Keratinocyte (primary cell): ENCODE measurements at regions not wholly inside any gene's neighbourhood (a gene's known extent, or its start where the extent isn't known, plus 50 kb on each side); places are given as distances from the start of the nearest gene placed in this dataset.

Source experiments
- DNase-seq: peaks from one replicate; pipeline ENCODE4 v3.0.0-alpha.2; 2011; ENCODE audit warnings: low read depth, missing footprints, low spot score
- FAIRE-seq: peaks from 2 replicates; lab custom pipeline; 2011; peaks lifted over from hg19 to GRCh38; lab: Jason Lieb, UNC
- H2AFZ ChIP-seq: 2 replicates; pipeline ENCODE4 v1.6.0; 2012; ENCODE audit warnings: low read length, control low read depth, inconsistent platforms; ENCODE audit not compliant: control insufficient read depth
- H3K27ac ChIP-seq: 2 replicates; pipeline ENCODE4 v1.5.1; 2011; ENCODE audit warnings: low read length; ENCODE audit not compliant: control insufficient read depth, insufficient read depth
- H3K27me3 ChIP-seq: 3 replicates; pipeline ENCODE4 v1.6.0; 2011; ENCODE audit warnings: low read length; ENCODE audit not compliant: control insufficient read depth, insufficient read depth; ENCODE audit errors: extremely low read depth
- H3K36me3 ChIP-seq, 2 experiments: 2 replicates in 1 of 2; 3 replicates in 1 of 2; pipeline ENCODE4 v1.5.1; 2011; ENCODE audit warnings: low read length in 2 of 2, mild to moderate bottlenecking in 1 of 2; ENCODE audit not compliant: control insufficient read depth in 2 of 2, insufficient read depth in 2 of 2; ENCODE audit errors: extremely low read depth in 1 of 2
- H3K4me1 ChIP-seq: 3 replicates; pipeline ENCODE4 v1.5.1; 2011; ENCODE audit warnings: low read length; ENCODE audit not compliant: control insufficient read depth, insufficient read depth; ENCODE audit errors: extremely low read depth
- H3K4me2 ChIP-seq: 3 replicates; pipeline ENCODE4 v1.6.0; 2011; ENCODE audit warnings: low read depth, low read length; ENCODE audit not compliant: control insufficient read depth, insufficient read depth; ENCODE audit errors: extremely low read depth
- H3K4me3 ChIP-seq, 3 experiments: fragments of 200-600 bp in 1 of 3; sonication (generic) in 1 of 3; 2 replicates in 2 of 3; 3 replicates in 1 of 3; pipeline ENCODE4 v1.5.1; 2011 to 2016; ENCODE audit warnings: low read length in 3 of 3, mild to moderate bottlenecking in 3 of 3, control low read depth in 2 of 3, inconsistent platforms in 1 of 3, low read depth in 1 of 3, mixed read lengths in 1 of 3, mixed run types in 1 of 3, moderate library complexity in 1 of 3; ENCODE audit not compliant: control insufficient read depth in 2 of 3, insufficient read depth in 2 of 3; ENCODE audit errors: extremely low read depth in 1 of 3
- H3K79me2 ChIP-seq: 2 replicates; pipeline ENCODE4 v1.6.0; 2012; ENCODE audit warnings: low read length; ENCODE audit not compliant: control insufficient read depth, insufficient read depth
- H3K9ac ChIP-seq: 3 replicates; pipeline ENCODE4 v1.6.0; 2011; ENCODE audit warnings: low read length; ENCODE audit not compliant: control insufficient read depth, insufficient read depth; ENCODE audit errors: extremely low read depth
- H3K9me1 ChIP-seq: 3 replicates; pipeline ENCODE4 v1.6.0; 2011; ENCODE audit warnings: low read length; ENCODE audit not compliant: control insufficient read depth, insufficient read depth; ENCODE audit errors: extremely low read depth
- H3K9me3 ChIP-seq: 2 replicates; pipeline ENCODE4 v1.5.1; 2012; ENCODE audit warnings: low read depth, low read length; ENCODE audit not compliant: control insufficient read depth
- H4K20me1 ChIP-seq: 3 replicates; pipeline ENCODE4 v1.6.0; 2011; ENCODE audit warnings: low read length; ENCODE audit not compliant: control insufficient read depth, insufficient read depth; ENCODE audit errors: extremely low read depth
- EZH2 ChIP-seq: IDR thresholded peaks from one replicate; pipeline ENCODE4 v1.6.1; 2012; ENCODE audit warnings: inconsistent platforms, mild to moderate bottlenecking, low read length, moderate library complexity
- dilution Hi-C: fragments of 300-500 bp; cut with MboI; formaldehyde crosslinking; loops from one replicate; pipeline ENCODE4 v1.7.0; 2020; ENCODE audit warnings: low sequenced_read_pairs; ENCODE audit not compliant: extremely low pct_ligation_motif_present
- TF ChIP-seq, protein P1 (sequence below), 3 experiments: IDR thresholded peaks in 1 of 3; conservative IDR thresholded peaks in 1 of 3; optimal IDR thresholded peaks in 1 of 3; 2 replicates in 2 of 3; 3 replicates in 1 of 3; pipeline versions ENCODE3 to v1.5.1; 2011; ENCODE audit warnings: low read length in 3 of 3, mild to moderate bottlenecking in 3 of 3, moderate library complexity in 2 of 3, control low read depth in 1 of 3, inconsistent platforms in 1 of 3; ENCODE audit not compliant: insufficient read depth in 2 of 3; ENCODE audit errors: extremely low read depth in 1 of 3

DNA sequence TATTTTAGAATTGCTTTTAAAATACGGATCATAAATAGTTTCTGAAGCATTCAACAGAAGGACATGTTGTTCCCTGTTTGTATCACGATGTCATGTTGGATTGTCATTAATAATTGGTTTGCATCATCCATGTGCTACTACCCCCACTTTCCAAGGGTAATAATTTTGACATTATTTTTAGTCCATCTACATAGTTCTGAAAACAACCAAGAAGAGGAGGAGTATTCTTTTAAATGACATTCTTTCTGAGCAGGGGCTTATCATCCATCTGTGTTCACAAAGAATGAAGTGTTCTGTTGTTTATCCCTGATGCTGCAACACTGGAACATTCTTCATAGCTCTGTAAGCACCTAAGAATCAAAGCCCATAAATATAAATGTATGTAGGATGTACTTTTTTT is 151.0 kb upstream of the CITED2 start:
- DNase-seq (no peak), FAIRE-seq (no peak)
- H3K27ac ChIP-seq, result no peak overlapping the region
- no peaks in the 10 kb centered on the region for H3K9me1 ChIP-seq
- no peaks in the 10 kb centered on the region for H4K20me1 ChIP-seq
- H3K27me3 ChIP-seq, result no peaks in the 10 kb centered on the region
- H3K36me3 ChIP-seq, result no peaks in the 10 kb centered on the region
- H3K4me1 ChIP-seq, result peaks cover 14% of the 10 kb centered on the region
- no peaks in the 10 kb centered on the region for H3K79me2 ChIP-seq
- dilution Hi-C loops, result no loop called here
- no peaks in the 10 kb centered on the region for H3K9me3 ChIP-seq
- TF ChIP-seq EZH2, result no peak
- TF ChIP-seq, protein P1, sequence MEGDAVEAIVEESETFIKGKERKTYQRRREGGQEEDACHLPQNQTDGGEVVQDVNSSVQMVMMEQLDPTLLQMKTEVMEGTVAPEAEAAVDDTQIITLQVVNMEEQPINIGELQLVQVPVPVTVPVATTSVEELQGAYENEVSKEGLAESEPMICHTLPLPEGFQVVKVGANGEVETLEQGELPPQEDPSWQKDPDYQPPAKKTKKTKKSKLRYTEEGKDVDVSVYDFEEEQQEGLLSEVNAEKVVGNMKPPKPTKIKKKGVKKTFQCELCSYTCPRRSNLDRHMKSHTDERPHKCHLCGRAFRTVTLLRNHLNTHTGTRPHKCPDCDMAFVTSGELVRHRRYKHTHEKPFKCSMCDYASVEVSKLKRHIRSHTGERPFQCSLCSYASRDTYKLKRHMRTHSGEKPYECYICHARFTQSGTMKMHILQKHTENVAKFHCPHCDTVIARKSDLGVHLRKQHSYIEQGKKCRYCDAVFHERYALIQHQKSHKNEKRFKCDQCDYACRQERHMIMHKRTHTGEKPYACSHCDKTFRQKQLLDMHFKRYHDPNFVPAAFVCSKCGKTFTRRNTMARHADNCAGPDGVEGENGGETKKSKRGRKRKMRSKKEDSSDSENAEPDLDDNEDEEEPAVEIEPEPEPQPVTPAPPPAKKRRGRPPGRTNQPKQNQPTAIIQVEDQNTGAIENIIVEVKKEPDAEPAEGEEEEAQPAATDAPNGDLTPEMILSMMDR (optimal IDR thresholded peaks at IDR 0.05 in 1 of 3, IDR thresholded peaks at IDR 0.05 in 1 of 3, conservative IDR thresholded peaks at IDR 0.05 in 1 of 3; ENCODE audit: extremely low read depth in 1 of 3, insufficient read depth in 2 of 3, low read length in 3 of 3), result no peak
- no peak overlapping the region for H3K4me3 ChIP-seq
- H2AFZ ChIP-seq, result no peak overlapping the region
- no peak overlapping the region for H3K4me2 ChIP-seq
- no peak overlapping the region for H3K9ac ChIP-seq

GRCh38 chr6:139523986-139524385 is 149.5 kb upstream of the CITED2 start:
- Histone ChIP-seq H3K4me1 (peaks cover 27% of the 10 kb centered on the region), H3K9ac (no peak overlapping the region), H3K9me1 (no peaks in the 10 kb centered on the region), H3K27ac (no peak overlapping the region), H3K79me2 (no peaks in the 10 kb centered on the region), H3K27me3 (no peaks in the 10 kb centered on the region), H4K20me1 (no peaks in the 10 kb centered on the region), H3K36me3 (no peaks in the 10 kb centered on the region), H3K9me3 (no peaks in the 10 kb centered on the region), H3K4me2 (no peak overlapping the region), H2AFZ (no peak overlapping the region), H3K4me3 (no peak overlapping the region)
- dilution Hi-C loops, result no loop called here
- DNase-seq, result no peak
- no peak for FAIRE-seq
- TF ChIP-seq EZH2, result no peak
- TF ChIP-seq, protein P1 (optimal IDR thresholded peaks at IDR 0.05 in 1 of 3, IDR thresholded peaks at IDR 0.05 in 1 of 3, conservative IDR thresholded peaks at IDR 0.05 in 1 of 3; ENCODE audit: extremely low read depth in 1 of 3, insufficient read depth in 2 of 3, low read length in 3 of 3), result no peak
